SK-N-SH treated with all-trans-retinoic acid at 6 μM for 48 hours (cell line): ENCODE measurements at regions not wholly inside any gene's neighbourhood (a gene's known extent, or its start where the extent isn't known, plus 50 kb on each side); places are given as distances from the start of the nearest gene placed in this dataset.

ENCODE experiments used
- ARNTL ChIP-seq: fragments of 450-650 bp; formaldehyde crosslinking; IDR thresholded peaks from 2 replicates; pipeline ENCODE4 v1.5.0; 2020; ENCODE audit warnings: low read depth, mild to moderate bottlenecking, moderate library complexity, borderline replicate concordance
- GLIS3 ChIP-seq: fragments of 250-450 bp; sonication (Bioruptor Pico); IDR thresholded peaks from 2 replicates; pipeline ENCODE4 v1.5.0; 2020; ENCODE audit warnings: mild to moderate bottlenecking, moderate library complexity
- RARB ChIP-seq: fragments of 250-450 bp; sonication (Bioruptor Pico); IDR thresholded peaks from 2 replicates; pipeline ENCODE4 v1.8.0; 2021; ENCODE audit warnings: mild to moderate bottlenecking, moderate library complexity
- SNAI2 ChIP-seq: fragments of 250-450 bp; sonication (Bioruptor Pico); IDR thresholded peaks from 2 replicates; pipeline ENCODE4 v1.5.0; 2020; ENCODE audit warnings: mild to moderate bottlenecking, moderate library complexity
- ZFP30 ChIP-seq: fragments of 450-650 bp; formaldehyde crosslinking; IDR thresholded peaks from 2 replicates; pipeline ENCODE4 v1.5.0; 2022; ENCODE audit warnings: mild to moderate bottlenecking, moderate library complexity
- ZNF70 ChIP-seq: fragments of 450-650 bp; formaldehyde crosslinking; IDR thresholded peaks from 2 replicates; pipeline ENCODE4 v1.5.0; 2020; ENCODE audit warnings: mild to moderate bottlenecking, moderate library complexity
- TF ChIP-seq, protein P1 (sequence below): fragments of 250-450 bp; sonication (Bioruptor Pico); IDR thresholded peaks from 2 replicates; pipeline ENCODE4 v1.8.0; 2020; ENCODE audit warnings: mild to moderate bottlenecking, moderate library complexity, borderline replicate concordance

DNA sequence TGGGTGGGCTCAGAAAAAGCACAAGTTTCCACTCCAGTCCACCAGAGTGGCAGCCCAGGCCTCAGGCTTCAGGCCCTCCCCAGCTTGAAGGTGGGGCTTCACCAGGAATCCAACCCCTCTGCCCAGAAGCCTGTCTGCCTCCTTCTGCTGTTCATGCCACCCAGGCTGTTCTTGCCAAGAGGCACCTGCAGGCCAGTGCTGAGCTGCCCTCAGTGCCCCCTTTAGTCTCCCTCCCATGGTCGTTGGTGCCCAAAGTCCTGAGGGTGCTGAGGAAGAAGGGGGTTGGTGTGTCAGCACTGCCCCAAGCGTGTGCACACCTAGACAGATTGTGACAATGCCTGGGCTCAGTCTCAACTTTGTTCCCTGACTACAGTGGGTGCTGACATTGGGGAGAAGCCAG, 475.3 kb downstream of the EPHA5 start:
- TF ChIP-seq ZNF70 (CRISPR knock-in tag): no peak
- TF ChIP-seq, protein P1, sequence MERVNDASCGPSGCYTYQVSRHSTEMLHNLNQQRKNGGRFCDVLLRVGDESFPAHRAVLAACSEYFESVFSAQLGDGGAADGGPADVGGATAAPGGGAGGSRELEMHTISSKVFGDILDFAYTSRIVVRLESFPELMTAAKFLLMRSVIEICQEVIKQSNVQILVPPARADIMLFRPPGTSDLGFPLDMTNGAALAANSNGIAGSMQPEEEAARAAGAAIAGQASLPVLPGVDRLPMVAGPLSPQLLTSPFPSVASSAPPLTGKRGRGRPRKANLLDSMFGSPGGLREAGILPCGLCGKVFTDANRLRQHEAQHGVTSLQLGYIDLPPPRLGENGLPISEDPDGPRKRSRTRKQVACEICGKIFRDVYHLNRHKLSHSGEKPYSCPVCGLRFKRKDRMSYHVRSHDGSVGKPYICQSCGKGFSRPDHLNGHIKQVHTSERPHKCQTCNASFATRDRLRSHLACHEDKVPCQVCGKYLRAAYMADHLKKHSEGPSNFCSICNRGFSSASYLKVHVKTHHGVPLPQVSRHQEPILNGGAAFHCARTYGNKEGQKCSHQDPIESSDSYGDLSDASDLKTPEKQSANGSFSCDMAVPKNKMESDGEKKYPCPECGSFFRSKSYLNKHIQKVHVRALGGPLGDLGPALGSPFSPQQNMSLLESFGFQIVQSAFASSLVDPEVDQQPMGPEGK (CRISPR knock-in tag): no peak
- TF ChIP-seq RARB (CRISPR knock-in tag): no peak
- TF ChIP-seq SNAI2: no peak
- TF ChIP-seq ARNTL (CRISPR knock-in tag): no peak
- no peak for TF ChIP-seq ZFP30
- TF ChIP-seq GLIS3 (CRISPR knock-in tag): no peak
